ENCODE measurements at regions not wholly inside any gene's neighbourhood (a gene's known extent, or its start where the extent isn't known, plus 50 kb on each side); places are given as distances from the start of the nearest gene placed in this dataset.

DNA sequence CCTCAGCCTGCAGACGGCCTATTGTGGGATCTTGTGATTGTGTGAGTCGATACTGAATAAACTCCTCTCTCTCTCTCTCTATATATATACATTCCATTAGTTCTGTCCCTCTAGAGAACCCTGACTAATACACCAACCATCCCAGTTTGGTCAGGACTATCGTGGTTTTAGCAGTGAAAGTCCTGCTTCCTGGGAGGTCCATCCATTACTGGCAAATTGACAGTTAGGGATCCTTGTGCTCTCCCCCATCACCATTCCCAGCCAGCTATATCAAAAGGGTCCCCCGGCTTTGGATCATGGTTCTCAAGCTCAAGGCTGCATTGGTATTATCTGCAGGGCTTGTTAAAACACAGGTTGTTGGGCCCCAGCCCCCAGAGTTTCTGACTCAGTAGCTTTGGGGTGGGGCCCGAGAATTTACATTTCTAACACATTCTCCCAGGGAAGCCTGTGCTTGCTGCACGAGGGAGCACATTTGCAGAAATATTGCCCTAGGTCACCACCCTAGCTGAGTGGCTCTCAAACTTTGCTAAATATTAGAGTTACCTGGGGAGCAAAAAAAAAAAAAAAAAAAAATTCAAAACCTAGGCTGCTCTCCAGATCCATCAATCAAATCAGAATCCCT is 899.1 kb upstream of the AUTS2 start:
- H3K36me3 Mint-ChIP-seq (ENCODE audit: low read depth), result peaks cover 50% of the 10 kb centered on the region
- no peaks in the 10 kb centered on the region for H4K20me1 ChIP-seq (replicated peaks; ENCODE audit: insufficient read depth)
- no peak overlapping the region for H3K4me2 ChIP-seq
- H3K9me2 ChIP-seq (ENCODE audit: insufficient read depth), result no peaks in the 10 kb centered on the region
- ATAC-seq, result no peak
- H3F3A ChIP-seq (replicated peaks; ENCODE audit: low read depth), result no peaks in the 10 kb centered on the region
- H3K4me1 Mint-ChIP-seq, result no peaks in the 10 kb centered on the region
- H3K27ac ChIP-seq (ENCODE audit: low read depth), result no peak overlapping the region
- DNase-seq (ENCODE audit: low spot score), result no peak
- H2AFZ ChIP-seq, result no peak overlapping the region
- H3K27me3 Mint-ChIP-seq (ENCODE audit: insufficient read depth, low read depth, poor library complexity), result peaks cover 9% of the 10 kb centered on the region
- TF ChIP-seq POLR2AphosphoS5 (IDR thresholded peaks at IDR 0.05; ENCODE audit: low read depth) (no peak), ZNF114 (CRISPR knock-in tag; IDR thresholded peaks at IDR 0.05) (no peak), JUNB (IDR thresholded peaks at IDR 0.05; ENCODE audit: unreplicated experiment) (no peak), EZH2phosphoT487 (IDR thresholded peaks at IDR 0.05; ENCODE audit: unreplicated experiment) (no peak), EZH2 (IDR thresholded peaks at IDR 0.05; ENCODE audit: low read depth, unreplicated experiment) (no peak), CTCF (conservative IDR thresholded peaks at IDR 0.05; ENCODE audit: low read depth in 2 of 2) (no peak), CREB1 (CRISPR knock-in tag; IDR thresholded peaks at IDR 0.05; ENCODE audit: low read depth) (no peak), ETS1 (IDR thresholded peaks at IDR 0.05) (no peak), STAT1 (IDR thresholded peaks at IDR 0.05; ENCODE audit: unreplicated experiment) (no peak), ZNF331 (CRISPR knock-in tag; IDR thresholded peaks at IDR 0.05; ENCODE audit: low read depth) (no peak), NANOG (IDR thresholded peaks at IDR 0.05; ENCODE audit: borderline replicate concordance) (no peak)
- TF ChIP-seq, protein P1, sequence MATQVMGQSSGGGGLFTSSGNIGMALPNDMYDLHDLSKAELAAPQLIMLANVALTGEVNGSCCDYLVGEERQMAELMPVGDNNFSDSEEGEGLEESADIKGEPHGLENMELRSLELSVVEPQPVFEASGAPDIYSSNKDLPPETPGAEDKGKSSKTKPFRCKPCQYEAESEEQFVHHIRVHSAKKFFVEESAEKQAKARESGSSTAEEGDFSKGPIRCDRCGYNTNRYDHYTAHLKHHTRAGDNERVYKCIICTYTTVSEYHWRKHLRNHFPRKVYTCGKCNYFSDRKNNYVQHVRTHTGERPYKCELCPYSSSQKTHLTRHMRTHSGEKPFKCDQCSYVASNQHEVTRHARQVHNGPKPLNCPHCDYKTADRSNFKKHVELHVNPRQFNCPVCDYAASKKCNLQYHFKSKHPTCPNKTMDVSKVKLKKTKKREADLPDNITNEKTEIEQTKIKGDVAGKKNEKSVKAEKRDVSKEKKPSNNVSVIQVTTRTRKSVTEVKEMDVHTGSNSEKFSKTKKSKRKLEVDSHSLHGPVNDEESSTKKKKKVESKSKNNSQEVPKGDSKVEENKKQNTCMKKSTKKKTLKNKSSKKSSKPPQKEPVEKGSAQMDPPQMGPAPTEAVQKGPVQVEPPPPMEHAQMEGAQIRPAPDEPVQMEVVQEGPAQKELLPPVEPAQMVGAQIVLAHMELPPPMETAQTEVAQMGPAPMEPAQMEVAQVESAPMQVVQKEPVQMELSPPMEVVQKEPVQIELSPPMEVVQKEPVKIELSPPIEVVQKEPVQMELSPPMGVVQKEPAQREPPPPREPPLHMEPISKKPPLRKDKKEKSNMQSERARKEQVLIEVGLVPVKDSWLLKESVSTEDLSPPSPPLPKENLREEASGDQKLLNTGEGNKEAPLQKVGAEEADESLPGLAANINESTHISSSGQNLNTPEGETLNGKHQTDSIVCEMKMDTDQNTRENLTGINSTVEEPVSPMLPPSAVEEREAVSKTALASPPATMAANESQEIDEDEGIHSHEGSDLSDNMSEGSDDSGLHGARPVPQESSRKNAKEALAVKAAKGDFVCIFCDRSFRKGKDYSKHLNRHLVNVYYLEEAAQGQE (IDR thresholded peaks at IDR 0.05; ENCODE audit: unreplicated experiment), result no peak
- TF ChIP-seq, protein P2, sequence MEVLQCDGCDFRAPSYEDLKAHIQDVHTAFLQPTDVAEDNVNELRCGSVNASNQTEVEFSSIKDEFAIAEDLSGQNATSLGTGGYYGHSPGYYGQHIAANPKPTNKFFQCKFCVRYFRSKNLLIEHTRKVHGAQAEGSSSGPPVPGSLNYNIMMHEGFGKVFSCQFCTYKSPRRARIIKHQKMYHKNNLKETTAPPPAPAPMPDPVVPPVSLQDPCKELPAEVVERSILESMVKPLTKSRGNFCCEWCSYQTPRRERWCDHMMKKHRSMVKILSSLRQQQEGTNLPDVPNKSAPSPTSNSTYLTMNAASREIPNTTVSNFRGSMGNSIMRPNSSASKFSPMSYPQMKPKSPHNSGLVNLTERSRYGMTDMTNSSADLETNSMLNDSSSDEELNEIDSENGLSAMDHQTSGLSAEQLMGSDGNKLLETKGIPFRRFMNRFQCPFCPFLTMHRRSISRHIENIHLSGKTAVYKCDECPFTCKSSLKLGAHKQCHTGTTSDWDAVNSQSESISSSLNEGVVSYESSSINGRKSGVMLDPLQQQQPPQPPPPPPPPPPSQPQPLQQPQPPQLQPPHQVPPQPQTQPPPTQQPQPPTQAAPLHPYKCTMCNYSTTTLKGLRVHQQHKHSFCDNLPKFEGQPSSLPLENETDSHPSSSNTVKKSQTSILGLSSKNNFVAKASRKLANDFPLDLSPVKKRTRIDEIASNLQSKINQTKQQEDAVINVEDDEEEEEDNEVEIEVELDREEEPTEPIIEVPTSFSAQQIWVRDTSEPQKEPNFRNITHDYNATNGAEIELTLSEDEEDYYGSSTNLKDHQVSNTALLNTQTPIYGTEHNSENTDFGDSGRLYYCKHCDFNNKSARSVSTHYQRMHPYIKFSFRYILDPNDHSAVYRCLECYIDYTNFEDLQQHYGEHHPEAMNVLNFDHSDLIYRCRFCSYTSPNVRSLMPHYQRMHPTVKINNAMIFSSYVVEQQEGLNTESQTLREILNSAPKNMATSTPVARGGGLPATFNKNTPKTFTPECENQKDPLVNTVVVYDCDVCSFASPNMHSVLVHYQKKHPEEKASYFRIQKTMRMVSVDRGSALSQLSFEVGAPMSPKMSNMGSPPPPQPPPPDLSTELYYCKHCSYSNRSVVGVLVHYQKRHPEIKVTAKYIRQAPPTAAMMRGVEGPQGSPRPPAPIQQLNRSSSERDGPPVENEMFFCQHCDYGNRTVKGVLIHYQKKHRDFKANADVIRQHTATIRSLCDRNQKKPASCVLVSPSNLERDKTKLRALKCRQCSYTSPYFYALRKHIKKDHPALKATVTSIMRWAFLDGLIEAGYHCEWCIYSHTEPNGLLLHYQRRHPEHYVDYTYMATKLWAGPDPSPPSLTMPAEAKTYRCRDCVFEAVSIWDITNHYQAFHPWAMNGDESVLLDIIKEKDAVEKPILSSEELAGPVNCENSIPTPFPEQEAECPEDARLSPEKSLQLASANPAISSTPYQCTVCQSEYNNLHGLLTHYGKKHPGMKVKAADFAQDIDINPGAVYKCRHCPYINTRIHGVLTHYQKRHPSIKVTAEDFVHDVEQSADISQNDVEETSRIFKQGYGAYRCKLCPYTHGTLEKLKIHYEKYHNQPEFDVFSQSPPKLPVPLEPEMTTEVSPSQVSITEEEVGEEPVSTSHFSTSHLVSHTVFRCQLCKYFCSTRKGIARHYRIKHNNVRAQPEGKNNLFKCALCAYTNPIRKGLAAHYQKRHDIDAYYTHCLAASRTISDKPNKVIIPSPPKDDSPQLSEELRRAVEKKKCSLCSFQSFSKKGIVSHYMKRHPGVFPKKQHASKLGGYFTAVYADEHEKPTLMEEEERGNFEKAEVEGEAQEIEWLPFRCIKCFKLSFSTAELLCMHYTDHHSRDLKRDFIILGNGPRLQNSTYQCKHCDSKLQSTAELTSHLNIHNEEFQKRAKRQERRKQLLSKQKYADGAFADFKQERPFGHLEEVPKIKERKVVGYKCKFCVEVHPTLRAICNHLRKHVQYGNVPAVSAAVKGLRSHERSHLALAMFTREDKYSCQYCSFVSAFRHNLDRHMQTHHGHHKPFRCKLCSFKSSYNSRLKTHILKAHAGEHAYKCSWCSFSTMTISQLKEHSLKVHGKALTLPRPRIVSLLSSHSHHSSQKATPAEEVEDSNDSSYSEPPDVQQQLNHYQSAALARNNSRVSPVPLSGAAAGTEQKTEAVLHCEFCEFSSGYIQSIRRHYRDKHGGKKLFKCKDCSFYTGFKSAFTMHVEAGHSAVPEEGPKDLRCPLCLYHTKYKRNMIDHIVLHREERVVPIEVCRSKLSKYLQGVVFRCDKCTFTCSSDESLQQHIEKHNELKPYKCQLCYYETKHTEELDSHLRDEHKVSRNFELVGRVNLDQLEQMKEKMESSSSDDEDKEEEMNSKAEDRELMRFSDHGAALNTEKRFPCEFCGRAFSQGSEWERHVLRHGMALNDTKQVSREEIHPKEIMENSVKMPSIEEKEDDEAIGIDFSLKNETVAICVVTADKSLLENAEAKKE (CRISPR knock-in tag; IDR thresholded peaks at IDR 0.05), result no peak
- no peak overlapping the region for H3K27ac Mint-ChIP-seq
- H3K4me3 ChIP-seq, result no peak overlapping the region
- no peaks in the 10 kb centered on the region for H3K79me2 ChIP-seq (replicated peaks; ENCODE audit: insufficient read depth)
- no peaks in the 10 kb centered on the region; the same call in 1 of the 2 replicates for H3K36me3 ChIP-seq (ENCODE audit: insufficient read depth)
- no peaks in the 10 kb centered on the region for H3K27me3 ChIP-seq (ENCODE audit: insufficient read depth)
- H3K4me1 ChIP-seq (ENCODE audit: insufficient read depth), result no peaks in the 10 kb centered on the region
- no peak overlapping the region for H3K4me3 Mint-ChIP-seq
- H3K9me3 Mint-ChIP-seq, result peaks cover 99% of the 10 kb centered on the region
